ENCODE measurements at regions not wholly inside any gene's neighbourhood (a gene's known extent, or its start where the extent isn't known, plus 50 kb on each side); places are given as distances from the start of the nearest gene placed in this dataset.

GRCh38 chr4:22595684-22596083 lies 79.8 kb upstream of the ADGRA3 start:
- TF ChIP-seq CTCF (IDR thresholded peaks at IDR 0.05) (no peak), POLR2A (IDR thresholded peaks at IDR 0.05) (no peak)

Data from right lobe of liver (tissue), 4 donors.